ENCODE measurements at regions not wholly inside any gene's neighbourhood (a gene's known extent, or its start where the extent isn't known, plus 50 kb on each side); places are given as distances from the start of the nearest gene placed in this dataset.

- DNase-seq = no peak
- Histone ChIP-seq H3K36me3 (replicated peaks in 1 of 2; ENCODE audit: control insufficient read depth in 1 of 2, insufficient read depth in 2 of 2, low read length in 1 of 2) (no peaks in the 10 kb centered on the region), H3K27me3 (ENCODE audit: insufficient read depth) (no peaks in the 10 kb centered on the region; the same call in 1 of the 2 replicates), H3K27ac (ENCODE audit: low read depth in 2 of 2, low read length in 1 of 2) (no peak overlapping the region), H3F3A (replicated peaks; ENCODE audit: insufficient read depth) (no peaks in the 10 kb centered on the region), H3K9me2 (no peaks in the 10 kb centered on the region), H3K9me3 (no peaks in the 10 kb centered on the region), H3K4me1 (ENCODE audit: control insufficient read depth in 1 of 2, insufficient read depth in 2 of 2, low read depth in 1 of 2, low read length in 1 of 2) (peaks cover 0 to 4% of the 10 kb centered on the region in 2 experiments; a peak in 1 of 4 replicates), H3K4me3 (ENCODE audit: low read depth in 2 of 2, low read length in 1 of 2) (no peak overlapping the region), H3K79me2 (ENCODE audit: insufficient read depth) (no peaks in the 10 kb centered on the region), H2AFZ (ENCODE audit: low read depth) (no peak overlapping the region), H3K4me2 (no peak overlapping the region), H4K20me1 (ENCODE audit: insufficient read depth) (no peaks in the 10 kb centered on the region), H3K9ac (no peak overlapping the region)
- POLR2A ChIA-PET = no interaction called here
- WGBS (ENCODE audit: low lambda C conversion rate) = 37% methylated on average over 10 of the region's 10 CpGs
- CTCF ChIA-PET = interaction anchor here (0.6 to 1.4 kb wide), 2 partner anchors 10 to 444 kb away, joined by 3 read pairs; no protein-coding TSS in a partner anchor
- TF ChIP-seq PBX3 (IDR thresholded peaks at IDR 0.05) (no peak), MXI1 (IDR thresholded peaks at IDR 0.05; ENCODE audit: low read depth, low read length) (no peak), FOSL2 (IDR thresholded peaks at IDR 0.05; ENCODE audit: borderline replicate concordance, low read depth) (no peak), SIN3A (IDR thresholded peaks at IDR 0.05; ENCODE audit: borderline replicate concordance, low read depth, low read length) (no peak)
Observed at GRCh38 chr1:11394592-11395245, 84.2 kb upstream of the DISP3 start.

- Histone ChIP-seq H3K36me3 (replicated peaks in 1 of 2; ENCODE audit: control insufficient read depth in 1 of 2, insufficient read depth in 2 of 2, low read length in 1 of 2) (no peaks in the 10 kb centered on the region), H3K9me3 (no peaks in the 10 kb centered on the region), H3F3A (replicated peaks; ENCODE audit: insufficient read depth) (no peaks in the 10 kb centered on the region), H3K27ac (ENCODE audit: low read depth in 2 of 2, low read length in 1 of 2) (no peak overlapping the region), H3K4me3 (ENCODE audit: low read depth in 2 of 2, low read length in 1 of 2) (no peak overlapping the region), H3K4me1 (ENCODE audit: control insufficient read depth in 1 of 2, insufficient read depth in 2 of 2, low read depth in 1 of 2, low read length in 1 of 2) (peaks cover 0 to 4% of the 10 kb centered on the region in 2 experiments; a peak in 1 of 4 replicates), H2AFZ (ENCODE audit: low read depth) (no peak overlapping the region), H3K79me2 (ENCODE audit: insufficient read depth) (no peaks in the 10 kb centered on the region), H3K4me2 (no peak overlapping the region), H3K9ac (no peak overlapping the region), H3K9me2 (no peaks in the 10 kb centered on the region), H4K20me1 (ENCODE audit: insufficient read depth) (no peaks in the 10 kb centered on the region), H3K27me3 (ENCODE audit: insufficient read depth) (no peaks in the 10 kb centered on the region; the same call in 1 of the 2 replicates)
- POLR2A ChIA-PET = no interaction called here
- 25% methylated on average over 8 of the region's 9 CpGs for WGBS (ENCODE audit: low lambda C conversion rate)
- TF ChIP-seq FOXM1 (IDR thresholded peaks at IDR 0.05; ENCODE audit: low read depth) = no peak
- TF ChIP-seq TCF12 (IDR thresholded peaks at IDR 0.05) = no peak
- TF ChIP-seq PBX3 (IDR thresholded peaks at IDR 0.05) = no peak
- no peak for TF ChIP-seq FOXJ3 (CRISPR knock-in tag; IDR thresholded peaks at IDR 0.05)
- no peak for TF ChIP-seq ELF1 (IDR thresholded peaks at IDR 0.05)
- no peak for TF ChIP-seq GABPA (IDR thresholded peaks at IDR 0.05; ENCODE audit: low read depth)
- DNase-seq = no peak
- CTCF ChIA-PET = interaction anchor here (1.5 kb wide), 1 partner anchor 63 kb away, joined by 3 read pairs; no protein-coding TSS in a partner anchor
Observed at GRCh38 chr1:11395616-11396015, 83.3 kb upstream of the DISP3 start.
